WTC11 (cell line): ENCODE measurements at regions not wholly inside any gene's neighbourhood (a gene's known extent, or its start where the extent isn't known, plus 50 kb on each side); places are given as distances from the start of the nearest gene placed in this dataset.

Source experiments
- ATAC-seq: fragments of 200-7000 bp; cut with Tn5 transposase; 2 replicates; pipeline ENCODE4 v1.10.0; 2021; ENCODE audit warnings: mild to moderate bottlenecking, moderate library complexity
- CTCF ChIA-PET: fragments of 300-600 bp; sonication (Branson Sonifier 250); formaldehyde crosslinking; loops from one replicate; lab custom pipeline; 2021; ENCODE audit warnings: antibody characterized with exemption; lab: Charles Lee
- POLR2A ChIA-PET: fragments of 350-600 bp; sonication (Branson Sonifier 250); formaldehyde crosslinking; loops from one replicate; lab custom pipeline; 2021; ENCODE audit warnings: antibody characterized with exemption; lab: Charles Lee
- DNase-seq: peaks from one replicate; pipeline ENCODE4 v3.0.0; 2021; ENCODE audit warnings: low spot score
- H3K27ac Mint-ChIP-seq: 2 replicates; pipeline ENCODE4 v1.8.0; 2021; ENCODE audit warnings: mixed read lengths
- H3K27me3 Mint-ChIP-seq: 2 replicates; pipeline ENCODE4 v1.8.0; 2021; ENCODE audit warnings: low read depth, mild to moderate bottlenecking, moderate library complexity, mixed read lengths
- H3K36me3 Mint-ChIP-seq: 2 replicates; pipeline ENCODE4 v1.8.0; 2021; ENCODE audit warnings: mixed read lengths
- H3K4me1 Mint-ChIP-seq: 2 replicates; pipeline ENCODE4 v1.8.0; 2022; ENCODE audit warnings: mixed read lengths
- H3K4me3 Mint-ChIP-seq: 2 replicates; pipeline ENCODE4 v1.8.0; 2021; ENCODE audit warnings: mild to moderate bottlenecking, moderate library complexity, mixed read lengths
- H3K9me3 Mint-ChIP-seq: 2 replicates; pipeline ENCODE4 v1.8.0; 2021; ENCODE audit warnings: mixed read lengths
- ARID4B ChIP-seq: sonication (generic); formaldehyde crosslinking; IDR thresholded peaks from 2 replicates; pipeline ENCODE4 v1.8.0; 2023; ENCODE audit warnings: missing genetic modification reagents, mild to moderate bottlenecking, borderline replicate concordance
- EMX1 ChIP-seq: fragments of 250-450 bp; sonication (Bioruptor Pico); IDR thresholded peaks from 2 replicates; pipeline ENCODE4 v1.8.0; 2021; ENCODE audit warnings: mild to moderate bottlenecking
- ESRRA ChIP-seq: sonication (generic); formaldehyde crosslinking; IDR thresholded peaks from 2 replicates; pipeline ENCODE4 v1.8.1; 2022; ENCODE audit warnings: mild to moderate bottlenecking, missing genetic modification reagents, borderline replicate concordance
- FOXP1 ChIP-seq: sonication (generic); formaldehyde crosslinking; IDR thresholded peaks from 2 replicates; pipeline ENCODE4 v1.8.0; 2022; ENCODE audit warnings: missing genetic modification reagents, mild to moderate bottlenecking, moderate library complexity, borderline replicate concordance
- HMGXB4 ChIP-seq: sonication (generic); formaldehyde crosslinking; IDR thresholded peaks from 2 replicates; pipeline ENCODE4 v1.8.1; 2023; ENCODE audit warnings: mild to moderate bottlenecking, moderate library complexity, missing genetic modification reagents
- IRF1 ChIP-seq: sonication (generic); formaldehyde crosslinking; IDR thresholded peaks from 2 replicates; pipeline ENCODE4 v1.8.0; 2023; ENCODE audit warnings: missing genetic modification reagents
- IRF2 ChIP-seq: sonication (generic); formaldehyde crosslinking; IDR thresholded peaks from 2 replicates; pipeline ENCODE4 v1.8.0; 2022; ENCODE audit warnings: low read depth, missing genetic modification reagents, borderline replicate concordance
- MXD4 ChIP-seq: fragments of 250-450 bp; sonication (Bioruptor Pico); IDR thresholded peaks from 2 replicates; pipeline ENCODE4 v1.8.0; 2021; ENCODE audit warnings: mild to moderate bottlenecking, moderate library complexity, borderline replicate concordance
- NFE2L1 ChIP-seq: sonication (generic); formaldehyde crosslinking; IDR thresholded peaks from 2 replicates; pipeline ENCODE4 v1.8.1; 2023; ENCODE audit warnings: missing genetic modification reagents
- OVOL2 ChIP-seq: fragments of 250-450 bp; sonication (Bioruptor Pico); IDR thresholded peaks from 2 replicates; pipeline ENCODE4 v1.9.0; 2021; ENCODE audit warnings: mild to moderate bottlenecking, borderline replicate concordance
- PREB ChIP-seq: sonication (generic); formaldehyde crosslinking; IDR thresholded peaks from 2 replicates; pipeline ENCODE4 v1.8.1; 2022; ENCODE audit warnings: mild to moderate bottlenecking, missing genetic modification reagents, moderate library complexity, borderline replicate concordance
- TEAD4 ChIP-seq: sonication (generic); formaldehyde crosslinking; IDR thresholded peaks from 2 replicates; pipeline ENCODE4 v1.8.0; 2022; ENCODE audit warnings: mild to moderate bottlenecking, missing genetic modification reagents
- TP53 ChIP-seq: sonication (generic); formaldehyde crosslinking; IDR thresholded peaks from 2 replicates; pipeline ENCODE4 v1.8.1; 2023; ENCODE audit warnings: mild to moderate bottlenecking, missing genetic modification reagents
- ZNF121 ChIP-seq: sonication (generic); formaldehyde crosslinking; IDR thresholded peaks from 2 replicates; pipeline ENCODE4 v1.8.0; 2023; ENCODE audit warnings: missing genetic modification reagents
- ZNF281 ChIP-seq: sonication (generic); formaldehyde crosslinking; IDR thresholded peaks from 2 replicates; pipeline ENCODE4 v1.8.0; 2023; ENCODE audit warnings: mild to moderate bottlenecking, missing genetic modification reagents
- ZNF416 ChIP-seq: fragments of 250-450 bp; sonication (Bioruptor Pico); IDR thresholded peaks from 2 replicates; pipeline ENCODE4 v1.9.0; 2021; ENCODE audit warnings: mild to moderate bottlenecking, inconsistent platforms
- ZNF512 ChIP-seq: sonication (generic); formaldehyde crosslinking; IDR thresholded peaks from 2 replicates; pipeline ENCODE4 v1.8.1; 2022; ENCODE audit warnings: missing genetic modification reagents, borderline replicate concordance
- ZNF532 ChIP-seq: fragments of 250-450 bp; sonication (Bioruptor Pico); IDR thresholded peaks from 2 replicates; pipeline ENCODE4 v1.9.0; 2021; ENCODE audit warnings: mild to moderate bottlenecking, borderline replicate concordance

GRCh38 chr1:8118031-8118451 is 91.9 kb upstream of the ERRFI1 start:
- Mint-ChIP-seq H3K36me3 (no peaks in the 10 kb centered on the region), H3K4me1 (peaks cover 41% of the 10 kb centered on the region), H3K4me3 (no peak overlapping the region), H3K27me3 (no peaks in the 10 kb centered on the region; the same call in 1 of the 2 replicates)
- CTCF ChIA-PET = interaction anchor here (1.1 kb wide), 1 partner anchor 102 kb away, joined by 3 read pairs; no protein-coding TSS in a partner anchor
- no peak for ATAC-seq
- POLR2A ChIA-PET = interaction anchor here (0.6 kb wide), 1 partner anchor 39 kb away, joined by 5 read pairs; no protein-coding TSS in a partner anchor
- TF ChIP-seq PREB (no peak), ZNF532 (no peak), HMGXB4 (CRISPR knock-in tag) (no peak), ZNF416 (CRISPR knock-in tag) (no peak), TP53 (CRISPR knock-in tag) (no peak), IRF1 (CRISPR knock-in tag) (no peak), ARID4B (CRISPR knock-in tag) (no peak), ESRRA (CRISPR knock-in tag) (no peak), ZNF121 (no peak), OVOL2 (no peak), NFE2L1 (CRISPR knock-in tag) (no peak), FOXP1 (CRISPR knock-in tag) (no peak), EMX1 (CRISPR knock-in tag) (no peak), IRF2 (no peak), MXD4 (CRISPR knock-in tag) (no peak), TEAD4 (CRISPR knock-in tag) (no peak), ZNF512 (CRISPR knock-in tag) (no peak), ZNF281 (CRISPR knock-in tag) (no peak)
- TF ChIP-seq, all 79 proteins: peak for 0
- DNase-seq = no peak
- peaks cover under 1% of the 10 kb centered on the region; the same call in 1 of the 2 replicates for H3K9me3 Mint-ChIP-seq
- H3K27ac Mint-ChIP-seq = no peak overlapping the region
